ENCODE measurements at regions not wholly inside any gene's neighbourhood (a gene's known extent, or its start where the extent isn't known, plus 50 kb on each side); places are given as distances from the start of the nearest gene placed in this dataset.

DNA sequence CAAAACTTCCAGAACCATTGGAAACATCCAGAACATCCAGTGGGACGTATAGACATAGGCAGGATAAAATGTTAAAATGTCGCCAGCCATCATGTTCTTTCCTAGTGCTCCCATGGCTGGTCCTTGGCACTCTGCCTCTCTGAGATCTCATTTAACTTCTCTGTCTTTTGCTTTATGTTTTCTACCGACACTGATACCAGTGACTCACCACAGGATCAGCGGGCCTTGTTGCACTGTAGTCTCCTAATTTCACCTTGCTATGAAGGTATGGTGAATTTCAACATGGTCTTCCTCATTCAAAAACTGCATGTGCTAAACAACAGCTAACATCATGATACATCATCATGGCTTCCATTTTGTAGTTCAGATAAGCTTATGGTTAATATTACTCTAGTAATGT lies 521.0 kb upstream of the IGFBP7 start:
- no peak for DNase-seq (ENCODE audit: low spot score)
- no peak for FAIRE-seq

DNA sequence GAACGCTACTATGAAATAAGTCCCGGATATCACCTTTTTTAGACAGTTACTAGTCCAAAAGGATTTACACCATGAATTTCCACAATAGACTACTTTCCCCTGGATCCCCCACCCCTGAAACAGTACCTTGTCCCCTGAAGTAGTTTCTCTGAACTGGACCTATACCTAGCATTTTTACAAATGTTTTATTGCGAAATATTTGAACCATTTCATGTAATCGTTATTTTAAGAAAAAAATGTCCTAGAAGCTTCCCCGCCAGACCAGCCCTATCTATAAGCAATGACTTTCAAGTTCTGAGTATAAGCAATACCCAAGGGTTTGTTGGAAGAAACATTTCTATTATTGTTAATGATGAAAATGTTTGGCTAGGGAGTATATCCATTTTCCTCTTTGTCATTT lies 517.8 kb upstream of the IGFBP7 start:
- FAIRE-seq: no peak
- no peak for DNase-seq (ENCODE audit: low spot score)

DNA sequence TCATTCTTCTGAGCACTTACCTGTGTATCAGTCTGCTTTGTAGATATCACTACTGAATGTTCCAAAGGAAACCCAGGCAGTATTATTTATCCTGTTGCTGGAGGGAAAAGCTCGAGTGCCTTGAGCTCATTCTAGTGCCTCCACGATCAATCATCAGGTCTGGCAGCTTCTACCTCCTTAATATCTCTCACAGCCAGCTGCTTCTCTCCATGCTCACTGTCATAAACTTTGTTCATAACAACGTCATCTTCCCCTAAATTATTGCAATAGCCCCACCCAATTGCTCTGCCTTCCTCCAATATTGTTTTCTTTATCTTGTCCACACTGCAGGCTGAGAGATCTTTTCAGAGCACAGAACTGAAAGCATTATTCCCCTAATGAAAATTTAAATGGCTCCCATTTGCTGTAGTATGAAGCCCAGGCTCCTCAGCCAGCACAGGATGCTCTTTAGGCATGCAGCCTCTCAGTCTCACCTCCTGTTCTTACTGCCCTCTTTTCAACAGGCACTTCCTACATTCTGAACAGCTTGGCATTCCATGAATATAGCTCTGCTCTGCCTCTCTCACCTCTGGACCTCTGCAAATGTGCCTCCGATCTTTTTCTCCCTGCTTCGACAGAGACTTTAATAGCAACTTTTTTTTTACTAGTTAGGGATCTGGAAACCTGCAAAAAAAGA lies 504.2 kb upstream of the IGFBP7 start:
- FAIRE-seq (no peak), DNase-seq (ENCODE audit: low spot score) (no peak)

DNA sequence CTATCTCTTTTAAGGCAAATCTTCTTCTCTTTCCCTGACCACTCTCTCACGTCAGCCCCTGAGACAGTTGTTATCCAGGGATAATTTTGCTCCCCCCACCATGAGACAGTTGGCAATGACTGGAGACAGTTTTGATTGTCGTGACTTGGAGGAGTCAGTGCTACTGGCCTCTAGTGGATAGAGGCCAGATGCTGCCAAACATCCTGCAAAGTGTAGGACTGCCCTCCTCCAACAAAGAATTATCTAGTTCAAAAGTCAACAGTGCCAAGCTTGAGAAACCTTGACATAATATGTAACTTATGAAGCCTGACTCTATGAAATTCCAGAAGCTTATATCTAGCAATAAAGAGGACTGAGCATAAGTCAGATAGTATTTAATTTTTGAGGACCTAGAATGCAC lies 502.1 kb upstream of the IGFBP7 start:
- FAIRE-seq: no peak
- no peak for DNase-seq (ENCODE audit: low spot score)

DNA sequence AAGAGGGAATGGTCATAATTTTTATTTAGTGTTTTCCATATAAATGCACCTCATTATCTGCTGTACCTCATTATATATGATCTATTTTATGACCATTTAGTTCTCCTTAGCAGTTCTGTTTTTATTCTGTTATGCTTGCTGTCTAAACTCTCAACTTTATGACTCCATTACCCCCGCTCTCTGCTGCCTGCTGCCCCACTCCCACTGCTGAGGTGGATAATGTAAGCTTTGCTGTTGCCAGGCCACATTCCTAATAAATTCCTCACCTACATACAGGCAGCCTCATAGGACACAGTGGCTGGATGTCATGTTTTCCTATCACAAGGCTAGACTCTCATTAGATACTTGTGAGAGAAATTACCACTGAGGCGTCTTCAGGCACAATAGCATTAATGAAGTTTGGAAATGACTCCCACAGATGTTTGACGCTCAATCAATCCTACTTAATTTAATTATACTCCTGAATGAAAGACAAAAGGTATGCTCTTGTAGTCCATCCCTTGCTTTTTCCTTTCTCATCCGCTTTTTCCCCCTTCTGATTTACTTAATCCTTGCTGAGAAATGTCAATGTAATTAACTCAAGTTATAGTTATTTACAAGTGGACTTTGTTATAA lies 497.5 kb upstream of the IGFBP7 start:
- DNase-seq (ENCODE audit: low spot score) (no peak), FAIRE-seq (no peak)

DNA sequence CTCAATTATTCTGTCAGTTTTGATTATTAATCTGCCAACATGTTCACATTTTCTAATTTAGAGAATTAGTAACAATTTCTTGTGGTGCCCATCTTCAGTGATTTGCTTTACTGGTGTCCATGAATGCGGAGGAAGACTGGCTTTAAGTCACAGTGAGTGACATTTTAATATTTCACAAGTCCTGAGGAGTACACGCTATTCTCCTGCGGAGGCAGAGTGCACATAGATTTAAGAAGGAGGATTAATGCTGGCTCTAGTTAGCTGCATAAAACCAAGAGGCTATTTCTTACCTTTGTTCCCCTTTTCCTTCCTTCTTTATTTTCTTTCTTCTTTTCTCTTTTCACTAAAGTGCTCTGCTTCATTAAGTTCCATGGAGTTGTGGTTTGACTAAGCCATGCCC lies 495.2 kb upstream of the IGFBP7 start:
- no peak for FAIRE-seq

DNA sequence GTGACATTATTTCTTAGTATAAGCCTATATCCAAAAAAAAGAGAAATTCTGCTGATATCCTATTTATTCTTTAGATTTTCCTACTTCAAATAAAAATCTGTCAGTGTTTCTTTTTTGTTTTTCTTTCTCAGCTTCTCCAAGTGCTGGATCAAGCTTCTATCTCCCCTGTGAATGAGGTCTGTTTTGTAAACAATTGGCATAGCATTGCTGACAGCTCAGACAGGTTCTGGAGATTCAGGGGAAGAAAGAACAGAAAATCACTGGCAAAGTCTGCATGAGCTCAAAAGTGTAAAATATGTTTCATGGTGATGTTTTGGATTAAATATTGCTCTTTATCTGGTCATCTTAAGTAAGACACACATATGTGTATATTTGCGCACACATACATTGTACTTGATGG lies 492.0 kb upstream of the IGFBP7 start:
- FAIRE-seq: peak; percentile 17
- DNase-seq (ENCODE audit: low spot score): no peak

More for the DNA sequence above, 495.2 kb upstream of the IGFBP7 start:
- no peak for DNase-seq (ENCODE audit: low spot score)

DNA sequence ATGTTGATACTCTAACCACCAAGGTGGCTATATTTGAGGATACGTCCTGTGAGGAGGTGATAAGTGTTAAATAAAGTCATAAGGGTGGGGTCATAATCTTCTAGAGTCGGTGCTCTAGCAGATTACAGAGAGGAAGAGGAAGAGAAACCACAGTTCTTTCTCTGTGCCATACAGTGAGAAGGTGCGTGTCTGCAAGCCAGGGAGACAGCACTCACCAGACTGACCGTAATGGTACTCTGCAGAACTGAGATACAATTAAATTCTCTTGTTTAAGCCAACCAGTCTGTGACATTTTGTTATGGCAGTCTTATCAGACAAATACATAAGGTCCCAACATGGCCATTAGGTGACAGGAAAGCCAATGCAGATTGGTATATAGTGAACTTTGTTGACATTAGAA lies 480.9 kb upstream of the IGFBP7 start:
- FAIRE-seq (no peak), DNase-seq (ENCODE audit: low spot score) (no peak)

DNA sequence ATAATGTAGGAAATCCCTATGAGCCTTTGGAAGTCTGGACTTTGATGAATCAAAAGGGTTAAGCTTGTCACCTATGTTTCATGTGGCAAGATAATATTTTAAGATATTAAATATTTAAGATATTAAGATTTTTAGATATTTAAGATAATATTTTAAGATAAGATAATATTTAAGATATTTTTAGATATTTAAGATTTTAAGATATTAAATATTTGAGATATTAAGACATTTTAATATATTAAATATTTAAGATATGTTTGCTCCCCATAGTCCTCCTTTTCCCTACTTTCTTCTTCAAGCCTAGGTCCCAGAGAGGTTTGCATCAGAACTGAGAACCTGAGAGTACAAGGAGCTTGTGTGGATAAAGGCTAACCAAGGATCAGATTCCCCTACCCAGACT lies 478.4 kb upstream of the IGFBP7 start:
- FAIRE-seq (no peak), DNase-seq (ENCODE audit: low spot score) (no peak)

DNA sequence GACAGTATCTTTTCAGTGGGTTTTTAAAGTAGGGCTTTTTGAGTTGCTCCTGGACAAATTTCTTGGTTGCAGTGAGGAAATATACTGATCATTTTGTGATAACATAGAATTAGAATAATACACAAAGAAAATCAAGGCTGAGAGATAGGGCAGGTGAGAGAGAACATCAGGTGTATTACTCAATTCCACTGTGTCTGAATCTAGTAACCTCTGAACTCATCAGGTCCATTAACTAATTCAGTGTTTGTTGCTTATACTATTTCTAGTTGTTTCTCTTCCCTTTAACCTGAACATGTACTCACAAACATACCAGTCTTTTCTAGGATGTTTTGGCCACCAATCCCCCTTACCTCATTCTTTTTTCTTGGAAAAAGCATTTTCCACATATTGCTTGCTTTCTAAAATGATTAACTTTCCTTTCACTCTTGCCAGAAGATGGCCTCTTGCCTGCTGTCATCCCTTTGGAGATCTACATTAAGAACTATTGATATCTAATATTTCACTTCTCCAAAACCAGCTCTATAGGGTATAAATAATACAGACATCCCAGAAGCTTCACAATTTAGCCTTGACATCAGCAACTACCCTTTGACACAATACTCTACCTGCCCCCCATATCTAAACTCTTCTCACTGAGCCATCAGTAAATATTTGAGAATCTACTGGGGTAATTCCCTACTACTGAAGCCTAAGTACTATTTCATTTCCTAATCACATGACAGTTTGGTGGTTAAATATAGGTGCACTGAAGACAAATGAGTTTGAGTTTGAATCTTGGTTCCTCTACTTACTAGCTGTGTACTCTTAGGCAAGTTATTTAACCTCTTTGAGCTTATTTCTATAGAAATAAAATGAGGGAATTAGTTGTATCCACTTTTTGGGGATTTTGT lies 470.8 kb upstream of the IGFBP7 start:
- no peak for DNase-seq (ENCODE audit: low spot score)
- no peak for FAIRE-seq

DNA sequence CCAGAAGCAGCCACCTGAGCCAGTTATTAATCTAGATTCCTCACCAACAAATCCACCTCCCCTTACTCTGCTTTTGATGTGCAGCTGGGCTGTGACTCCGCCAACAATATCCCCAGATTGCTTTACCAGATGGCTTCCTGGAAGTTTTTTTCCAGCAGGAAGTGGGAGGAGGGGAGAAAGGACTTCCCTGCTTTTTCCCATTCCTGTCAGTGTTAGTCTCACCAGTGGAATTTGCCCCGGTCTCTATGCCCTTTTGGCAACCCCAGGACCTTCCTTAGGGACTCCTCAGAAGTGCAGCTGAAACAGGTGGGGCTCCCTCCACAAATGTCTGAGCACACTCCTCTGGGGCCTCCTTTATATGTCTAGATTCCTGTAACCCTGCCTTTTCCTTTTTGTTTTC lies 465.2 kb upstream of the IGFBP7 start:
- DNase-seq (ENCODE audit: low spot score): no peak
- FAIRE-seq: no peak

DNA sequence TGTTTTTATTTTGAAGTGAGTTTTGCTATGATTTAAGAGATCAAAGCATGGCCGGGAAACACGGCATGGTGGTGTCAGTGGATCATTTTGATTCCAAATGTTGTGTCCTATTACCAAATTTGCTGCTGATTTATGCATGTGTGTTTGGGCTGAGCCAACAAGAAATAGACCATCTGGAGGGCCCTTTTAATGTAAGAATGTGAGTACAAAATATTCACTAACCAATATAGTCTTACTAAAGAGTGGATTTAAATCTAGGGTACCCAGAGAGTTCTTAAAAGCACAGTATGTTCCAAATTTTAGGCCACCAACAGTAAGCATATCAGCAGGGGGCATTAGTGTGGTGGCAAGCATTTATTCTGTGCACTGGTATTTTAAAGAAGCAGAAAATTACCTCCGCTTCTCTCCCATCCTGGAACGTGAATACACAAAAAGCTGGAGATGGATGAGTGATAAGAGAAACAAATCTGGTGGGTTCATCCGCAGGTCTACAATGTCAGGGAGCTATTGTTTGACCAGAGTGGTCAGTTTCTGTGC lies 444.4 kb upstream of the IGFBP7 start:
- FAIRE-seq (no peak), DNase-seq (ENCODE audit: low spot score) (no peak)

DNA sequence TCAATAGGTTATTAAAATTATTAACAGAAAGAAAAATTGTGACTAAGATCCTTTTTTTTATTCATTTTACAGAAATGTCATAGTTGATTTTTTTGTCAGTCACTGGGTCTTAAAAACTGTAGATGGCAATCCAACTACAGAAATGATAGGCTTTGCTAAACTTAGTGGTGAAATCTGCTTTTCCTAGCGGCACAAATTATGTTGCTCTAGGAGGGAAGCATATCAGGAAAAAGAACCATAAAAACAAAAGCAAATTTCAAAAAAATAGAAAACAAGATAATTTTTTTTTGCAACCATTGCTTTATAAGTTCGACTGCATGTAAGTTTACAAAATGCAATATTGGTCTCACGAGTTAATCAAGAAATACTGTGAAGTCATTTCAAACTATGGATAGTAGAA lies 443.5 kb upstream of the IGFBP7 start:
- no peak for FAIRE-seq

DNA sequence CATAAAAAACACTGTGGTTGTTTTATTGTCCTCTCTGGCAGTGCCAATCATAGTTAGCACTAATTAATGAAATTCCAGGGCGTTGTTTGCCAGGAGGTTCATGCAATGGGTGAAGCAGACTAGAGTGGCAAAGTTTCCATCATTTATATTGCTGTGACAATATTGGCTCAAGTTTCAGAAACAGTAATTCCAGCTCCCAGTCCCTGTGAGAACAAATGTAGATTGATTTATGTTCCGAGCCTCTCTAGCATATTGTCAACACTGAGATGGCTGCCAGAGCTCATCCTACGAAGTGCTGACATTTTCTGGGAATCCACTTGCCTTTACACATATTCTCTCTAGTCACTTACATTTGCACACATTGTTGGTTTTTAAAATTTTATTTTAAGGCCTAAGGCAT lies 440.0 kb upstream of the IGFBP7 start:
- FAIRE-seq (no peak), DNase-seq (ENCODE audit: low spot score) (no peak)

More for the DNA sequence above, 443.5 kb upstream of the IGFBP7 start:
- no peak for DNase-seq (ENCODE audit: low spot score)

DNA sequence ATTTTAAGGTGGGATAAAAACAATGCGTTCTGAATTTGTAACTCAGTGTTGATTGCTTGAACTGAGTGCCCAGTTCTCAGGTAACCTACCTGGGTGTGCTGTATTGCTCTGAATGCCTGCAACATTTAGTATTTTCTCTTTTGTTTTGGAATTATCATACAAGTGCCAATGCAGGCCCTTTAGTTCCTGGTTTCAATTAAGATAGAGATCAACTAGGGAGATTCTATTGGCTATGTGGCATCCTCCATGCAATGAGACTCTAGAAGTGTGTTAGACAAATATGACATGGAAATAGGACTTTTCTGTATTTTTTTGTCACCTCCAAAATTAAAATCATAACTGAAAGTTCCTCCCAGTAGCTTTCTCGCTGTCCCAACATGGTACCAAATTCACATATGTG lies 438.7 kb upstream of the IGFBP7 start:
- FAIRE-seq (no peak), DNase-seq (ENCODE audit: low spot score) (no peak)

DNA sequence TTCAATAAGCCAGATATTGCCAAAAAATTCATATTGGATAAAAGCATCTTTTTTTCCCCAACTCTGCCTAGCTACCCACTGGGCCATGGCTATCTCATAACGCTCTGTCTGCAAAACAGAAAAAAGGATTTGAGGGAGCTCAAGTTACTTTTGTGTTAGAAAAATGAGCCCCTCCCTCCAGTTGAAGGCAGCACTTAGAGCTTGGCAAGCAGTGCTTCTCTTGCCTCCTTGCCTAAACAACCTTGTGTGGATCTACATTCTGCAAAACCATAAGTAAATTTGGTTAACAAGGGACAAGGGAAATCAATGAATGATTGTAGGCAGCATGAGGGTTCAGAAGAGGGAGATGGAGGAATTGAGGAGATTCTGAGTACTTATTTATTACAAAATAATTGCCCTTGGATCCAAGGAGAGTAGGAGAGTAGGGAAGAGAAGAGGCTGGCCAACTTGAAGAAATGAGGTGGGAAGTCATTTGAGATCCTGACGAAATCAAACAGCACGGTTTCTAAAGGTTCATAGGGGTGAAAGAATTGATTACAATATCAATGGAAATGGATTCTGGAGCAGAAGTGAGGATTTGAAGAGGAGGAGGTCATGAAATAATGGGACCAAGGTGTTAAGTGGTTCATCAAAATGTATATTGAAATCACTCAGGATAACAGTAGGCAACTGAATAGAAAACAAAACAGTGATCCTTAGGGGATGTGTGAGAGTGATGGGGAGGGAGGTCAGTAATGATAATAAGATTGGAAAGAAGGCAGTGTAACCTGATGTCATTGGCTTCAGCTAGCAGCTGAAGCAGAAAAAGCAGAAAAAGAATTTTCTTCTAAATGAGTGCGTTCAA lies 434.8 kb upstream of the IGFBP7 start:
- FAIRE-seq: no peak
- no peak for DNase-seq (ENCODE audit: low spot score)

DNA sequence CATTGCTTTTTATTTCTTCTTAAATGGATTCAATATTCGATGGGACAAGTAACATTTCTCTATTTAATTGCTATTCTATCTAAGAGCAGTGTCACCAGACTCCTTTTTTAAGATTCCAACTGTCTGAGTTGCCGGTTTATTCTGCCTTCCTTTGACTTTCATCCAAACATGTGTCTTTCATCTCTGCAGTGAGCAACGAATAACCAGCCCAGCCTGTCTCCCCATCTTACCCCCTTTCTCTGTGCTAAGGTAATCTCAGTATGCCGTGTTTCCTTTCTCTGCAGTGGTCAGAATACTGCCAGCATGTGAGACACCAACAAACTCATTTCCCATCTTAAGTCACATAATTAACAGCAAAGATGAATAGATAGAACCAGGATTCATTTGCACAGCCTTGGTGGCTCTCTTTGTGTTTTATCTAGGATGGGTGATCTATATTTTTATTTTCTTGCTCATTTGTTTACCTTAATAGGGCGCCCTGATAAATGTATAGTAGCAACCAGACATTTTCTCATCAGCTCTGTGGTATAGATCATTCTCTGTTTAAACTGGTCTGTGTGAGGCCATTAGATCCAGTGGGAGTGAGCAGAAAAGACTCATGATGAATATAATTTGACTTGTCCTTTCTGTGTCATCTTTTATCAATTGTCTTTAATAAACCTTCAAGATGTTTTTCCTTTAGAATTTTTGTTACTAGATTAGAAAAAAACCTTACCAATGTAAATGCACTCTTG lies 394.8 kb upstream of the IGFBP7 start:
- FAIRE-seq (no peak), DNase-seq (ENCODE audit: low spot score) (no peak)

DNA sequence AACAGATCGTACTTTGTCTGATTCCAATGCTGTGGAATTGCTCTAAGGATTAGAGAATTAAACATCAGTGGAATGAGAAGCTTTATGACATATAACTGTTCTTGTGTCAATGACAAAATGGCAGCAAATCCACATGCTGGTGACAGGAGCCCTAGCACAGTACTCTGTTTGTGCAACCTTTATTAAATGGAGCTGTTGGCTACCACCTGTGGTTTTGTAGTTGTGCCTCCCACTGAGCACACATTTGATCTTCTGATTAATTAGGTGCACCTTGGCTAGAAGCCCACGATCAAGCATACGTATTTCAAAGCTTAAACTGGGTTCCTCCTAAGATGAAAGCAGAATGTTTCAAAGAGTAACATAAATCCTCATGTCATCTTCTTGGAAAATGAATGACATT lies 394.0 kb upstream of the IGFBP7 start:
- no peak for DNase-seq (ENCODE audit: low spot score)
- no peak for FAIRE-seq

DNA sequence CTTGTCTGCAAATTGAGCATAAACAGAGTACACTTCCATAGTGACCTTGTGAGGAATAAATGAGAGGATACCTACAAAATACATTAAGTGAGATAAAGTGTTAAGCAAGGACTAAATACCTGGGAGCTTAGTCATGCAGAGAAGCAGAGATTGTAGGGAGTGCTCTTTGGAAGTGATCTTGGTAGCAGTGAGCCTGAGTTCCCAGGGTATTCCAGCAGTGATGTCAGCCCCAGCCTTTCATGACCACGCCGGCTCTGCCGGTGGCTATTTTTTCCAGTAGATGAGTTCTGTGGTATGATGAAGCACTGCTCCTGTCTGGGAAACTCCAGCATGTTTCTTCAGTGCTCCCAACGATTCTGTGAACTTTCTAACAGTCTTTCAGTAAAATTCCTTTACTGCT lies 391.5 kb upstream of the IGFBP7 start:
- FAIRE-seq: peak; percentile 85

DNA sequence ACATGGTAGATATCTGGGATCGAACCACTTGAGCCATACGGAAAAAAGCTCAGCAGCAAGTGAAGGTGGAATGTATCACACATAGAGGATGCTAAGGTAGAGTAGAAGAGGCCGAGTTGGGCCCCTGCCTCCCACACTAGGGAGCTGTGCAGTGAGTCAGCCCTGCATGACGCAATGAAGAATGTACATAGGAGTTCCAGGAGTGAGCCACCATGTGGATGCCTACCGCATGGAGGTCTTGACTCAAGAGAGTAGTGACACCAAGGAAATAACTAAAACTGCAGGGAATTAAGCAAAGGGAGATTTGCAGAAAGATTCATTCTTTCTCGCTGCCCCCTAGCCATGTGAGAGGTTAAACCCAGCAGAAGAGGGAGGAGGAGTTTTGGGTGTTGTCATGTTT lies 389.6 kb upstream of the IGFBP7 start:
- DNase-seq (ENCODE audit: low spot score) (peak; percentile 70), FAIRE-seq (no peak)

More for the DNA sequence above, 391.5 kb upstream of the IGFBP7 start:
- peak; percentile 88 for DNase-seq (ENCODE audit: low spot score)

DNA sequence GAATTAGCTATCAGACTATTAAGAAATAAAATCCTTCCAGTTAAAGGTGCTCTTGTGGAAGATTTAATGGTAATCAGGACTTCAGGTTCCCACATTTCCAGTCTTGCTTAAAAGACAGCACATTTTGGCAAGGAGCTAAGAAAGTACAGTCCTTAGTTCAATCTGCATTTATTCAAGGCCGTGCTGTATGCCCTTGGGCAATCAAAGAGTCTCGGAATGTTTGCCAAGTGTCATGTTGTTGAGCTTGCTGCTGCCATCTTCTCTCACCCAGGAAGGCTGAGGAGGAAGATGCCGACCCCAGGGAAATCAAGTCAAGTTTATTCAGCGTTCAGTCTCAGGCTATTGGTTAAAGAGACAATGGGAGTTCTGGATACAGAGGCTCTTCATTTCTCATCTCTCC lies 388.1 kb upstream of the IGFBP7 start:
- FAIRE-seq (no peak), DNase-seq (ENCODE audit: low spot score) (no peak)
